HG02798 (cell line): ENCODE measurements at regions not wholly inside any gene's neighbourhood (a gene's known extent, or its start where the extent isn't known, plus 50 kb on each side); places are given as distances from the start of the nearest gene placed in this dataset.

Experiments used
- ATAC-seq: cut with Tn5 transposase; IDR thresholded peaks from one replicate; pipeline ENCODE4 v1.9.1; 2021; ENCODE audit warnings: mild to moderate bottlenecking; ENCODE audit not compliant: unreplicated experiment, poor library complexity

DNA sequence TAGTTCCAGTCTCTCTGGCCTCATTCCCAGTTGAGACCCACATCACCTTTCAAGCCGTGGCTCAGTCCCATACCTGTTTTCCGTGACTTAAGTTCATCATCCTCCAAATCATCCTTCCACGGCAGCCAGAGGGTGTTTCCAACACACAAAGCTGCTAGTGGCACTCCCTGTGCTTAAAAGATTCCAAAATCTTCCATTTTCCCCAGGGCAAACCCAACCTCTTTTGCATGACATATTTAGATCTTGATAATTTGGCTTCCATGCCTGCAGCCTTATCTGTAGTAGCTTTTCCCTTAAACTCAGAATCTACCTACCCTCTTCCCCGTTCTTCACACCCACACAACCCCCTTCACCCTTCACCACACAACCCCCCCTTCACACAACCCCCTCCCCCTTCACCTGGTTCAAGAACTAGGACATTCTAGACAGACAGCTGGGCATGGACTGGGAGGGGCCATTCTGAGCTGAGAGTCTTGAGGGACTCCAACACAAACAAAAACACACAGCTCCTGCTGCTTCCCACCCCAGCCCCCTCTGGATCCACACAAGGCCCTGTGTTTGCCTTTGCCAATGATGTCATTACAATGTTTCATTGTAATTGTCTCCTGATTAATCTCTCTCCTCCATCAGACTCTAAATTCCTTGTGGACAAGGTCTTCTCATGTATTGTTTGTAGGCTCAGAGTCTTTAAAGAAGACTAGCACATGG is 268.2 kb downstream of the SH3GL2 start:
- ATAC-seq: no peak

DNA sequence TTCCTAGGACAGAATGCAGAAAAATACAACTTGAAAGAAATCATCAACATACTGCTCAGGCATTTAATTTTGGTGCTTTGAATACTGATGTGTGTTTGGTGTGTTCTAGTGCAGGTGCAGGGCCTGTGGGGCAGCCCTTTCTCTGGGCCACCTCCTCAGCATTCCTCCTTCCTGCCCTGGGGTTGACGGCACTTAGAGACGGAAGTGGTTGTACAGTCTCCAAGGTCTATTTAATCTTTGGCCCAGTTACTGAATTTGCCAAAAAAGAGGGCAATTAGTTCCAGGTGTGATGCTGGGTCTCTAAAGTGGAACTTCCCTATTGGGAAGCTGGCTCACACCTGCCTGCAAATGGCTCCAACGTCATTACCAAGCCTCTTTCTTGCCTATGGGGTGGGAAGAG is 269.0 kb downstream of the SH3GL2 start:
- ATAC-seq: no peak

DNA sequence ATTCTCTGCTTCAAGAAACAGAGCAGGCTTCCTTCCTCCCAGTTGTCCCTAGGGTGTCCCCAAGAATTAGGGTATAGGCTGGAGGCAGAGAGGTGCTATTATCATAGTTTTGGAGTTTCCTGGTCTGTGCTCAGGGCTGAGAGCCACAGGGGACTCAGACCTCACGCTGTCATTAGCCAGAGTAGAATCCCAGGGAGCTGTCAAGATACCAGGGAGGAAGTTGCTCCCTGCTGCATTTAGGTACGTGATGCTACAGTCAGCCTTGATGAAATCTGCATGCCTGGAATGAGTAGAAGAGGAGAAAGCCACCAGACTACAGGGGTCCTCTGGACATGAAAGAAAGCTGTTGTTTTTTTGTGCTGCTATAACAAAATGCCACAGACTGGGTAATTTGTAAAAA is 273.2 kb downstream of the SH3GL2 start:
- ATAC-seq: no peak

DNA sequence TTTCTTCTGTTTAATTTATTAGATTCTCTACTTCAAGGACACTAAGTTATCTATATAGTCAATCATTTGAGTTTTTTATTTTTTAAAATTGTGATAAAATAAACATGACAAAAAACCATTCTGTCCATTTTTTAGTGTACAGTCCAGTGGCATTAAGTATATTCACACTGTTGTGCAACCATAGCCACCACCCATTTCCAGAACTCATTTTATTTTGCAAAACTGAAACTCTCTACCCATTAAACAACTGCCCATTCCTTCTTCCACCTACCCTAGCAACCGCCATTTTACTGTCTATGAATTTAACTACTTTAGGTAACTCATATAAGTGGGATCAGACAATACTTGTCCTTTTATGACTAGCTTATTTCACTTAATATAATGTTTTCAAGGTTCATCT is 275.6 kb downstream of the SH3GL2 start:
- no peak for ATAC-seq

DNA sequence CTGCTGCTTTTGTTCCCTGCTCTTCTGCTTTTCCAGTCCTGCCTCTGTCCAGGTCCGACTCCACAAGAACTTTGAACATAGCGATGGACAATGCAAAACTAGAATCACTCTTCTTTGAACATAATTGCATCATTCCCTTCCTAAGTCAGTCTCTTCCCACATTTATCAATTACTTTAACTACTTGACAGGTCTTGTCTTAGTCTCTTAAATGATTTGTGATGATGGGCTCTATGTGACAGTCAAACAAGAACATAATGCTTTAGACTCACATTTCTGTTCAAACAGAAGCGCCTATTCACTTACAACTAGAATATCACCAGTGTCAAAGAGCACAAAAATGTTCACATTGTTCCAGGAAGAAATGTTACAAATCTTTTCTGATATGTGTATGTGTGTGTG is 278.1 kb downstream of the SH3GL2 start:
- ATAC-seq: no peak

DNA sequence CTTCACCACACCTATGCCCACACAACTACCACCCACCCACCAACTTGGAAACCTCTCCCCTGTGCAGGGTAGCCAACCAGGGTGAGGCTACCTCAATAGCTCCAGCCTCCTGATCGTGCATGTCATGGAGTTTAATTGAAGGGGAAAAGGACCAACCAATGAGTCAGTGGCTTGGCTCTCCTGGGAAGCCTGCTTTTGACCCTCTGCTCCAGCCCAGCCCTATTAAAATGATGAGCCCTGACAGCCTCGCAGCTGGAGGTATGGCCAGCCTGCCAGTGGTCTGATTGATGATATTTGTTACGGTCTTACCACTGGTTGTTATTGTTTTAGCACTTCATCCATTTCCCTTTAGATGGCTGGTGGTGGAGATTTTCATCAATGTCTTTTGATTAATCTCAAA is 280.4 kb downstream of the SH3GL2 start:
- ATAC-seq: no peak

DNA sequence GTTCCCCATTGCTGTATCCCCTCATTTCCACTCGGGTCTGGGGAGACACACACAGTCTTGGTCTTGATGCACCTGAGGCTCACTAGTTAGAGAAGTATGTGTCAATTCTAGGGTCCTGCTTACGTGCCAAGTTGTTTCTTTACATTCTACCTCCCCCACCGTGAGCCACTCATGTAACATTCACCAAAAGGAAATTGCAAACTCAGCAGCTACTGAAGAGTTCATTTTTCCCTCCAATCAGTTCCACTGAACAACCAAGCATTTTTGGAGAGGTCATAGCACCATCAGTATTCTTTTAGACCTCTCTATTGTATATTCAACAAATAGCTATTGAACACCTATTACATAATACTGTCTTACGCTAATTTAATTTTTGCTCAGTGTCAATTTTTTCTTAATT is 281.1 kb downstream of the SH3GL2 start:
- ATAC-seq: no peak

DNA sequence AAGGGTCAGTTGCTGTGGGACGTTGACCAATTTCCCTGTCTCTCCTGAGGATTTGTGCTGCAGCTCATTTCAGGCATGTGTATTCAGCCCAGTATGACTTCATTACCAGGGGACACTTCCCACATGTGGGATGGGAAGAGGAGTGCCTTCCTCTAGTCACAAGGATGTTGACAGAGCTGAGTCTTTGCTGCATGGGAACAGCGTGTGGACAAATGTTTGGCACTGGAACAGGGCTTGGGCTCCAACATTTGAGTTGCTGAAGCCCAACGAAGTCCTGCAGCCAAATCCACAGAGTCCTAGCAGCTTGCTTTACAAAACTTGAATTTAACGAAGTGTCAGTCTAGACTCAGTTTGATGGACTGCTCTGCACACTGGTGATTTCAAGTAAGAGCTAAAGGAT is 283.2 kb downstream of the SH3GL2 start:
- no peak for ATAC-seq

DNA sequence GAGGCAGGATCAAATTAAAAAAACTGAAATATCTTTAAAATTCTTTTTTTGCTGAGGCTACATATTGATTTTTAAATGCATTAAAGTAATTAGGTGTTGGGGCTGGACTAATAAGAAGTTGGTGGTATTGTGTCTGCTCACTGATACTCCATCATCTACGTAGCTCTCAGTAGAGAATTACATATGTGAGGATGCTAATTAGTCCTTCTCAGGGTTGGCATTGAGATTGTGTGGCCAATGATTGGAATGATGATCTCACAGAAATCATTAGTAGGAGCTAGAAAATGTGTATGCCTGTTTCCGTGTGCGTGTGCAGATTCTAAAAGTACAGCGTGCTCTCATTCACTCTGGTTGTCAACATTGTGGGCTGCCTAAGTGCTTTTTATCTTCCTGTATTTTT is 283.8 kb downstream of the SH3GL2 start:
- ATAC-seq: no peak

DNA sequence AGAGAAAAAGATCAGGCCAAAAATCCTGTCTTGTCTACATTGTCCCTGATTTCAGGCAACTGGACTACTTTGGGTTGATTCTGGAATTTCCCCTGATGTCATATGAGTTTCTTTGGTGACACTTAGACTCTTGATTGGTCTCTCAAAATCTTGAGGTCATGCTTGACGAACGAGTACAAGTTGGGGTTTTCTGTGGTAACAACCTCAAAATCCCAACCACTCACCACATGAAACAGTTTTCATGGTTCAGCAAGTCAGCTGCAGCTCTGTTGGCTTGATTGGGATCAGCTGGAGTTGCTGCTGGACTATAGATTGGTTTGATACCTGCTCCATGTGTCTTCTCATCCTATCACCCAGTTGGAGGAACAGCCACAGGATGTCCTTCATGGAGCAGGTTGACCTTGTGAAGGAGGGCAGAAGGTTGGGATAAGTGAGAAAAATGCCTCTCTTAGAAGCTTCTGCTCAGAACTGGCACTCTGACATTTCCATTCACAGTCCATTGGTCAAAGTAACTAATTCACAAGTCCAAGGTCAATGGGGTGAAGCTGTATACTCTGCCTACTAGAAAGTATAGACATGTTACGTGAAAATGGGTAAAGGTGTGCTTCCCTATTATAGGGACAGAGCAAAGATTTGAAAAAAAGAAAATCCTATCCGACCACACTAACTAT is 284.5 kb downstream of the SH3GL2 start:
- peak; percentile 88 for ATAC-seq

DNA sequence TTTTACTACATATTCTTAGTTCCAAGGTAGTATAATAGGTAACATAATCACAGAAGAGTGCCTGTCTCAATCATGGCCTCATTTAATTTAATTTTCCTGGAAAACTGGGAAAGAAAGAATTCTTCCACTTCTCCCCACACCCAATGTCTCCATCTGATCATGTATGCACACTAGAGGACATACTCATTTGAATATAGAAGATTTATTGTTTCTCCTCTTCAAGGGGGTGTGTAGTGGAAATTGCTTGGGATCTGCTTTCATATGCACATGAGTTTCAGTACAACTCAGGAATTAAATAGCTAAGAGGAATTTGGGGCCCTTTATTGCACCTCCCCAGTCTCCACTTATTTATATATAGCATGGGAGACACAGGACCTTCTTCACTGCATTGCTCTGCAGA is 285.1 kb downstream of the SH3GL2 start:
- no peak for ATAC-seq

DNA sequence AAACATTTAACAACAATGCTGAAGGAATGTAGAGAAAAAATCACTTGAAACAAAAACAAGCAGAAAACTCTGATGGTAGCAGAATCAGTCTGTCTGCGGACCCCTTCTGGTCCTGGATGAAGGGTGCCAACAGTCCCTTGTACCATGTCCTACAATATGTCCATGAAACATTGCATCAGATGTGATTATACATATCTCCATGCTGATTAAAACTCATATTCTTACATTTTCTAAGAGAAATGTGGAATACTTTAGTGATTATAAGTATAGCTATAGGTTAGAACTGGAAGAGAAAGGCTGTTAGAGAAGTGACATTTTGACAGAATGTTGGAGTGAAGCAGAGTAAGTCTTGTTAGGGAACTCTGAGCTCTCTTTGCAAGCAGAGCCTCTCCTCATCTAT is 286.1 kb downstream of the SH3GL2 start:
- no peak for ATAC-seq

DNA sequence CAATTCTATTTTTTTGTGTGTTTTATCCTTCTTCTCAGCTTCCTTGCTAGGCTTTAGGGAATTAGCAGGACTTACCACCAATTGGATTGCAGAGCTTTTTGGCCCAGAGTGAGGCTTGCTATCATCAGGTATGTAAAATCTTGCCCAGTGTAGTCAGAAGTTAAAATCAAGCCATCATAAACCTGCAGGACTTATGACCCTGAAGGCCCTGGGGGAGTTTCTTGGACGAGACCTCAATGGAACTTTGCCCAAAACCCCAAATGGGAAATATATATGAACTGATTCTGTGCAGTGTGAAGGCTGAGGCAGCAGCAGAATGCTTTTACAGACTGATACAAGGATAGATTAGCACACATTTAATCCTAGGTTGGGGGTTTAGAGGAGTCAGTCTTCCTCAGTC is 287.0 kb downstream of the SH3GL2 start:
- ATAC-seq: no peak

DNA sequence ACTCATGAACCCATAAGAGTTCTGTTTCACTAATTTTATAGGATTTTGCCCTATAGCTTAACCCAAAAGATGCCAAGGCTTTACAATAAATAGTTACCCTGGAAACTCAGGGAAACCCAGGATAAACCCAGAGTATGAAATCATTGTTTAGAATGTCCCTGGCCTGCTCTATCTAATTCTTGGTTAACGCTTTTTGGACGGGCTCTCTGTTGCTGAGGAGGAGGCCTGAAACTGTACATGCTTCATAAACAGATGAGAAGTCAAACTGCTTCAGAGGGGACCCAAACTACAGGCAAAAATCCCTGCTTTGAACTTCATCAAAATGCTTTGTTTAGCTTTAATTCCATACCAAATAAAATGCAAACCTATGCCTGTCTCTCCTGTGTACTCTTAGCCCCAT is 291.9 kb downstream of the SH3GL2 start:
- no peak for ATAC-seq

DNA sequence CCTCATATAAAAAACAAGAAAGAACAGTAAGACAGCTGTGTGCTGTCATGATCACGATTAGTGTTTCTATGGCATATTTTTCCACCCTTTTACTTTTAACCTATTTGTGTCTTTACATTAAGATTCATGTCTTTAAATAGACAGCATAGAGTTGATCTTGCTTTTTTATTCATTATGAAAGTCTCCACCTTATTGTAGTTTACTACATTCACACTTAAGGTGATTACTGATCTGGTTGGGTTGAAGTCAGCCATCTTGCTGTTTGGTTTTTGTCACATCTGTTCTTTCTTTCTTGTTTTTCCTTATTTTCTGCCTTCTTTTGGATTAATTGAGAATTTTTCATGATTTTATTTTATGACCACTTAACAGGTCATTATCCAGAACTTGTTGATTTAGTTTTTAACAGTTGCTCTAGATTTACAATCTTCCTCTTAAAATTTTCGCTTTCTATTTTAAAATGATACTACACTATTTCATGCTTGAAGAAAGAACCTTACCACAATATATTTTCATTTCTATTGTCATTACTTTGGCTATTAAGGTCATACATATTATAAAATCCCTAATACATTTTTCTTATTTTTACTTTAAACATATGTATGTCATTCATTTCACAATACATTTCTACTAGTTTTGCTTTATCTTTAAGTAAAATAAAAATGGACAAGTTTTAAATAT is 292.5 kb downstream of the SH3GL2 start:
- ATAC-seq: no peak

DNA sequence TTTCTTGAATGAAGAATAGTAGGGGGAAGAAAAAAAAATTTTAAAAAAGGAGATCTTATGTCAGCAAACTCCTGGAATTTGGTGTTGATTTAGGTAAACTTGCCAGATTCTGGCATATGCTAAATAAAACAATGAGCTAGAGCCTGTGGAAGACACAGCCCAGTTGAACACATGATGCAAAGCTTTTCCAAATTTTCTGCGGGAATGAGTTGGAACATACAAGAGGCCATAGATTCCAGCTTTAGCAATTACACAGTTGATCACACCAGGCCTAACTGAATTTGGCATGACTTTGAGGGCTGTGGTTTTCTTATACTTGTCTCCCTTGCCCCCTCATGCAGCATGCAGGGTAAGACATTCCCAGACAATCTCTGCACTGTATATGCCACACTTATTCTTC is 297.0 kb downstream of the SH3GL2 start:
- no peak for ATAC-seq

DNA sequence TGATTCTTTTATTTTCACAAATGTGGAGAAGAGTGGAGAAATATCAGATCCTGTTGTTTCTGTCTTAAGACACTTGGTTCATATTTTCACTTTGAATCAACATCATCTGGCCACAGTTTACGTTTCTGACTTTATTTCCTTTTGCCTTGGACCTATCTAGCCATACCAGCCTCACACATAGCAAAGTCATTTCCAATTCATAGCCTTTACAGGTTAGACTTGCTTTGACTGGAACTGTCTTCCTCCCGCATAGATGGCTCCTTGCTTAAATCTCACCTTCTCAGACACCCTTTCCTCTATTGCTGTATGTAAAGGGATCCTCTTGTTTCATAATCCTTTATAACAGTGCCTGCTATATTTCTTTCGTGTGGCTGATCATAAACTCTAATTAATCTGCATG is 297.8 kb downstream of the SH3GL2 start:
- no peak for ATAC-seq

DNA sequence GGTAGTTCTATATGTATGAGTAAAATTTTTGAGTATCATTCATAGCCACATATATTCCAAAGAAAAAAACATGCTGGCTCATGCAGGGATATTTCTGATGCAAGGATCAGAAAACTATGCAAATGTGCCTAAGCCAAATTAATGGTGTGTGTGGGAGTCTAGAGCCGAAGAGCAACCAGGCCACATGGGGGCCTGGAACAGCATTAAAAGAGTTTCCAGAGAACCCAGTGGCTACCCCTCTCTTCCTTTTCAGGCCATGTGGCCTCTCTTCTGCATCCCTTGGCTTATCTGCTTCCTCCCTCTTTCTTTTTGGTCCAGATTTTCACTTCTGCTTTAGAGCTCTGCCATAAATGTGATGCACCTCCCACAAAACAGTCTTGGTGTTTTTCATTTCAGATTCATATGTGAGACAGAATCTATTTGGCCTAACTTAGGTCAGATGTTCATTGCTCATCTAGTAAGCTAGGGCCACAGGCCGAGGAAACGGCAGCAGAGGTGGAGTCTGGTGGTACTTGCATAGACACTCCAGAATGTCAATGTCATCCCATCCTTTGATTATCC is 300.0 kb downstream of the SH3GL2 start:
- peak; percentile 64 for ATAC-seq

DNA sequence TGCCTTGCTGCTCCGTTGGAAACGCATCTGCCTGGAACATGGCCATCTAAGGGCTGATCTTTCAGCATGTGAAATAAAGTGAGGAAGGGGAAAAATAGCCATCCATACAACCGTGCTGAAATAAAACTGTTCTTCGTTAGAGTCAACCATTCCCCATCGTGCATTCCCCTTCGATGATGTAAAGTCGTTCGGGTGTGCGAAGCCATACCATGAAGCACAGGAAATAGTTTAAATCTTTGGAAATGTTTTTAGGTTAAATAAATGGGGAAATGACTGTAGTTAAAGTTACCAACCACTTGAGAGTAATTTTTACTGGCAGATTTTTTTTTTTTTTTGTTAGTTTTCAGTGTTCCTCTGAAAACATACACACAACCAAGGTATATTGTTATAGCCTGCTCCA is 302.5 kb downstream of the SH3GL2 start:
- no peak for ATAC-seq

DNA sequence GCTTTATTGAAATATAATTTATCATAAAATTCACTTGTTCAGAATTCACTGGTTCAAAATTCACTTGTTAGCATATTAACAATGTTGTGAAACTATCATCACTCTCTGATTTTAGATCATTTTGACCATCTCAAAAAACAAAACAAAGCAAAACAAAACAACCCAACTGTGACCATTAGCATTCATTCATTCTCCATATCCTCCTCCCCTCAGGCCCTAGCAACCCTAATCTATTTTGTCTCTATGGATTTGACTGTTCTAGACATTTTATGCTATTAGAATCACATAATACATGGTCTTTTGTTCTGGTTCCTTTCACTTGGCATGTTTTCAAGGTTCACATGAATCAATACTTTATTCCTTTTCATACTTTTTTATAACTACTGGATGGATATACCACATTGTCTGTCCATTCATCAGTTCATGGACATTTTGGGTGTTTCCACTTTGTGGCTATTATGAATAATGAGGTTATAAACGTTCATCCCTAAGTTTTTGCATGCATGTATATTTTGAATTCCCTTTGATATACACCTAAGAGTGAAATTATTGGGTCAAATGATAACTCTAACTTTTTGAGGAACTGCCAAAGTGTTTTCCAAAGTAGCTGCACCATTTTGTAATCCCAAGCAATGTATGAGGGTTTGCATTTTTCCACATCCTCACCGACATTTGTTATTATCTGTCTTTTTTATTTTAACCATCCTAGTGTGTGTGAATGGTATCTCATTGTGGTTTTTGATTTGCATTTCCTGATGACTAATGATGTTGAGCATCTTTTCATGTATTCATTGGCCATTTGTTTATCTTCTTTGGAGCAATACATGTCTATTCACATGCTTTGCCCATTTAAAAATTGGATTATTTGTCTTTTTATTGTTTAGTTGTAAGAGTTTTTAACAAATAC is 304.1 kb downstream of the SH3GL2 start:
- no peak for ATAC-seq
